Right kidney (tissue), 1 donor: ENCODE measurements at regions not wholly inside any gene's neighbourhood (a gene's known extent, or its start where the extent isn't known, plus 50 kb on each side); places are given as distances from the start of the nearest gene placed in this dataset.
"Not testable (repeated sequence)": the region's sequence is repeated elsewhere in the genome, so short reads cannot be mapped to it uniquely, and the experiment has no call there.

Experiments
- DNase-seq: peaks from one replicate; pipeline ENCODE4 v3.0.0-alpha.2; 2016

DNA sequence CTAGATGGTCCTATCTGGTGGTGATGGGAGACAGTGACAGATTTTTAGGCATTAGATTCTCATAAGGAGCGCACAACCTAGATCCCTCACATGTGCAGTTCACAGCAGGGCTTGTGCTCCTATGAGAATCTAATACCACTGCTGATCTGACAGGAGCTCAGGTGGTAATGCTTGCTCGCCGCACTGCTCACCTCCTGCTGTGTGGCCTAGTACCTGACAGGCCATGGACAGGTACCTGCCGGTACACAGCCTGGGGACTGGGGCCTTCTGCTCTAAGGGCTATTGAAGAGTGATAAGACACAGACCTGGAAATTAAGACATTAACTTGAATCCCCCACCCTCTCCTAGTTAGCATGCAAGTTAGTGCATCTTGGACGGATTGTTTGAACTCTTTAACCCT is 64.4 kb downstream of the KLRB1 start:
- not testable (repeated sequence) for DNase-seq

DNA sequence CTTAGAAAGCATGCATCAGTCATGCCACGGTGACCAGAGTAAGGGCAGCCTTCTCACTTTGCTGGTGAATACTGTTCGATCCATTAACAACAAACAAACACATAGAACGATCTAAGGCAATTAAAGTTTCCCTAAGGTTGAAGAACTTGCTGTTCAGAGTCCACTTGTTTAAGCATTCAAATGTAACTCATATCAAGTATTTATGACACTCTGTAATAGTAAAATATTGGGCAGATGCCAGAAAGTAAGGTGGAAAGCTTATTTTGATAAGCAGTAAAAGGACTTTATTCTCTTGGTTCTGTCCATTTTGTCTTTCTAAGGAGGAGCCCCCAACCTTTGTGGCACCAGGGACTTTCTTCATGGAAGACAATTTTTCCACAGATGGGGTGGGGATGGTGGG is 64.9 kb downstream of the KLRB1 start:
- DNase-seq, result not testable (repeated sequence)

DNA sequence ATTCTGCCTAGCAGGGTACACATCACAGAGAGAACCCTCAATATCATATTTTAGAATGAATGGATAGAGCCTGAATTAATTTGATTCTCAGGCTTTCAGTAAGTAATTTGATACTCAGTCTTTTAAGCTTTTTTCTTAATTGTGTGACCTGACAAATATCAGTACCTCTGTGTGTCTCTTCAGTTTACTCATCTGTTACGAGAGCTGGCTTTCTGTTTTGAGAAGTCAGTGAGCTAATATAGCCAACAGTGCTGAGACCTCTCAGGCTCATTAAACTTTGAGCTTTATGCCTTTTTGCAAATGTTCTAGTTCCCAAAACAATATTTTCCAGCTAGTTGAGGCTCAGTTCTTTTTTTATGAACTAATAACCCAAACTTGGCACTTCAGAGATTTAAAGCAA is 91.8 kb downstream of the KLRB1 start:
- not testable (repeated sequence) for DNase-seq

DNA sequence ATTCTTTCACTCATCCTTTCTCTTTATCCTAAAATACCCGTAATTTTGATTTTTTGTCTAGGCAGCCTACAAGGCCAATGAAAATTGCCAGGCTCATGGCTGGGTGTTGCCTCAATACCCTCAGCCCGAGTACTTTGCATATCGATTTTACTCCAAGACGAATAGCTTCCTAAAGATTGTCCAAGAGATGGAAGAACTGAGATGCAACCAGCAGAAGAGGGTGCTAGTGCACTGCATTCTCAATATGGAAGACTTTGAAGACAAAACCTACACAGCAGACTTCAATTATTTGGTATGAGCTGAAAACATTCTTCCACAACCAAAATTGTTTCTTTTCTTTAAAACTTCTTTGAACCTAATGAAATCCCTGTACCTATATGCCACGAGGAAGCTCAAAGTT is 95.0 kb downstream of the KLRB1 start:
- DNase-seq, result not testable (repeated sequence)

DNA sequence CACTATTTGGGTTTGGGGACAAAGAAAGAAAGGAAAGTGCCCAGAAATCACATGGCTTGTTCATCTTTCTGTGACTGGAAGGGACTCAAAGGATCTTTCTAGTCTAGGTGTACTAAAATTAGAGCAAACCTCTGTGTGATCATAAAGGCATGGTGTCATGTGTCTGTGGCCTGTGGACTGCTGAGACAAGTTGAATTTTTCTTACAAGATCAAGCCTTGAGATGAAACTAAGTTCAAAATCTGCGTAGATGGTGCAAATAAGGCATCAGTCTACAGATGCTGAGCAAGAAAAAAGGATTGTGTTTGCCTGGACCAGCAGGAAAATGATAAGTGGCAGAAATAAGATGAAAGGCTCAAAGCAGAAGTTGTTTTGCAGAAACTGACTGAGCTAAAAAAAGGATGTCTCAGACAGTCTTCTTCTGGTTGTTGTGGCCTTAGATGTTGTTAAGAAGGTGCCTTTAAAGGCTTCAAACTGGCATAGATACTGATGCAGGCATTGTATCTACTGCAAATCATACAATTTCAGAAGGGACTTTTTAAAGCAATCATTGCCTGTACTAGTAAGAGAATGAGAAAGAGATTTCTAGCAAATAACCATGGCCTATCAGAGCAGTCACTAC is 97.2 kb downstream of the KLRB1 start:
- DNase-seq, result not testable (repeated sequence)

DNA sequence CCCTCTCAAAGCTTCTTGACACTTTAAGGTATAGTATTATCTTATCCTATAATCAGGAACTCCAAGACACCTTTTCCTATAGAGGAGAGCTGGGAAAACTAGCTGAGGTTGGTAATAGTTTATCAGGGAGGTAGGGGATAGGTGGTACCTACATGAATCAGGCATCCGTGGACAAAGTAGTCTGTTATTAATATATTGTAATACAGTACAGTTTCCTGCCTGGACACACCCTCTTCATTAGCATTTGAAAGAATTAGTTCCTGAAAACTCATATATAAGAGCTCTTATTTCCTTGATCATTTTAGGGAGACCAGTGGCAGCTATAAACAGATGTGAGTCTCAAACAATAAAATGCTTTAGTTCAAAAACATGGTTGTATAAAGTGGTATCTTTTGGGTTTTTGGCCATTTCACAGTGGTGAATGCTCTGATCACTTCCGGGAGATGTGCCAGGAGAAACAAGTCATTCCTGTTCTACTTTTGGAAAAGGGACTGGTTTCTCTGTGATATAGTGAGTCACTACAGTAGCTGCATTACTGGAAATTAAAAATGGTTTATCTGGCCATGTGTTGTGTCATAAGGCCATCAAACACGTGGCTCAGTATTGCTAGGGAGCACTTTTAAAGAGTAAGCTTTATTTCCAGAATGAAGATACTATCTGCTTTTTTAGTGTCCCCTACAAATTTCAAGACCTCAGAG is 98.1 kb downstream of the KLRB1 start:
- DNase-seq, result no peak

DNA sequence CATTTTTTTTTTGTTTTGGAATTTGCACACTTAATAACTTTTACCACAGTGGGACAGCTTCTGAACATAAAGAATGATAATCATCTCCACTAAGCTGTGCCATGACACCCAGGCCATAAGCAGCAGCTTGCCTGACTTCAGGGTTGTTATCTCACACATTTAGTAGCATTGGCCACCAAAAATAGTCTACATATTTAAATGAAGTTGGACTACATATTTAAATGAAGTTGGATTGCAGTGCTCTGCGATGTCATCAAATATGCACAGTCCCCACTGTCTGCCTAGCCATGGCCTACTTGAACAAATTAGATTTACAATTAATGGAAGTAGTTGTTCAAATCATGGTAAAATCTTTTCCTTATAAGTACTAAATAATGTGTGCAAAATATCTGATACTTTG is 101.0 kb downstream of the KLRB1 start:
- no peak for DNase-seq

DNA sequence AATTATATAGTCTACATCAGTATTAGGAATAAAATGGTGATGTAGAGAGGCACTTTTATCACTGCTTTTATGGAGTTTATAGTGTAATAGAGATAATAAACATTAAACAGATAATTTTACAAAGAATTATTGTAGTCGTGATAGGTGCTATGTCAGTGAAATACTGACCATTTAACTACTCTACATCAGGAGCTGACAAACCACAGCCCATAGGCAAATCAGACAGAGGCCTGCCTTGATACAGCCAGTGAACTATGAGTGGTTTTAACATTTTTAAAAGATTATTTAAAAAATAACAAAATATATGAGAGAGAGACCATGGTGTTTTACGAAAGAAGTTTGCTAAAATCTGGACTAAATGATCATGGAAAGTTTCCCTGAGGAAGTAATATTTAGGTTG is 104.3 kb downstream of the KLRB1 start:
- DNase-seq, result not testable (repeated sequence)

DNA sequence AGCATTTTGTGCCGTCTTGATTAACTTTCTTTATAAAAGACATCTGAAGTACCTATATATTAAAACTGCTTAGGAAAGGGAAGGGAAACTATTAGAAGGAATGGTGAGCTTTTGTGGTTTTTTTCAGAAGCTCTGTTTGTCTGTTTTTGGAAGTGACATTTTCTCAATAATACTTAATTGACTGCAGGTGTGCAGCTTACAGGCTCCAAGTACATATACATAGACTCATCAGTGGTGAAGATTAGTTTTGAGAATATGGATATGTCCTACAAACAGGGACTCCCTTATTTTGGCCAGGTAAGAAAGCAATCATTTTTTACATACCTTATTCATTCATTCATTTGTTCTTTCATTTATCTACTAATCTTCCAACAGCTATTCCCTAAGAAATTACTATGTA is 104.9 kb downstream of the KLRB1 start:
- DNase-seq, result not testable (repeated sequence)

DNA sequence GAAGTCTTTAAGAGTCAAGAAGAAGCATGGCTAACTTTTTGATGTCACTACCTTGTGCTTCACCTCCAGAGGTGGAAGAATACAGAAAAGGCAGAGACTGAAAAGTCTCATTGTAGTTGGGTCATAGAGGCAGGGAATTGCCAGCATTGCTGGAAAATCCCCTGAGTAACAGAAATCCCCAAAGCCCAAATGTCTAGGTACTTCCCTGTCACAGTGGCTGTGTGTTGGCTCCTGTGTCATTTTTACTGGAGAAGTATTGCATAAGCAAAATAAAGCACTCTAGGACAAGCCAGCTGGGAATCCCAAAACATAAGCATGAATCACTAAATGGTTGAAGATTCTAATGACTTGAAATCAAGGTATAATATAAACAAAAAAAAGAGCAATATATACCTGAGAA is 114.4 kb downstream of the KLRB1 start:
- DNase-seq, result not testable (repeated sequence)

DNA sequence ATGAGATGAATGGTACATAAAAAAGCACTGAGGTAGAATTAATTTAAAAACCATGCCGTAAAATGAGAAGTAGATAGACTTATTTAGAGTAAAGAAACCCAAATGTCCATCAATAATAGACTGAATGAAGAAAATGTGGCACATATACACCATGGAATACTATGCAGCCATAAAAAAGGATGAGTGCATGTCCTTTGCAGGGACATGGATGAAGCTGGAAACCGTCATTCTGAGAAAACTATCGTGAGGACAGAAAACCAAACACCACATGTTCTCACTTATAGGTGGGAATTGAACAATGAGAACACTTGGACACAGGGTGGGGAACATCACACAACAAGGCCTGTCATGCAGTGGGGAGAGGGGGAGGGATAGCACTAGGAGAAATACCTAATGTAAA is 126.4 kb downstream of the KLRB1 start:
- DNase-seq, result not testable (repeated sequence)

DNA sequence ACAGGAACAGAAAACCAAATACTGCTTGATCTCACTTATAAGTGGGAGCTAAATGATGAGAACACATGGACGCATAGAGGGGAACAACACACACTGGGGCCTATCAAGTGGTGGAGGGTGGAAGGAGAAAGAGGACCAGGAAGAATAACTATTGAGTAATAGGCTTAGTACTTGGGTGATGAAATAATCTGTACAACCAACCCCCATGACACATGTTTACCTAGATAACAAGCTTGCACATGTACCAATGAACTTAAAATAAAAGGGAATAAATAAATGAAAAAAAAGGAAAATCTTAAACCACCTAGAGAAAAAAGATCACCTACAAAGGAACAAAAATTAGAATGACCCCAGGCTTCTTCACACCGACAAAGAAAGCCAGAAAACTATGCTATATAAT is 133.5 kb downstream of the KLRB1 start:
- DNase-seq, result not testable (repeated sequence)

DNA sequence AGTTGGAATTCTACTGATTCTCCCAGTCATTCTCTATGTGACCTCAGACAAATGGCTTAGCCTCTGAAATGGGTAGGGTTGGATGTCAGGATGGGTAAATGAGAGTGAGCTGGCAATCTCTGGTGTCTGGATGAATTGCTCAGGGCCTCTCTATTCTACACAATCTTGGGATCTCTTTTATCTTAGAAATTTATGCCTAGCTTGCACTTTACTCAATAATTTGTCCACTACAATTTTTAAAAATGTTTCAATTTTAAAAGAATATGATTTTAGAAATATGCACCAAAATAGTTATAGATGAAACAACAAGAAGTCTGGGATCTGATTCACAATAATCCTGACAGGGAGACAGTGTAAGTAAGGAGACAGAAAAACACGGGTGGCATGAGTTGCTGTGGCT is 134.1 kb downstream of the KLRB1 start:
- DNase-seq, result not testable (repeated sequence)

DNA sequence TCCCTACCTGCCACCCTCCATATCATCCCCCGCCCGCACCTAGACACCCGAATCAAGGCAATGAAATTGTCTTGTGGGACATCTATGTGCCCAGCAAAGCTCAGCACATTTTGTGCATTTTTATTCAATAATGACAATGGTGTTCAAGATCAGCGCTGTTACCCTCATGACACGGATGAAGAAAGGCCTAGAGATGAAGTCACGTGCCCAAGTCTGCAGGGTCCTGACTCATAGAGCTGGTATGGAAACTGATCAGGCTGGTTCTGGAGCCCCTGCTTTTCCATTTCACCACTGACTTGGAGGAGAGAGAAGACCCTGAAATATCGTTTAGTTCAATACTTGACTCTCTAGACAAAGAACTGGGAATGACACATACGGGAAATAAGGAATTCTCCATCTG is 136.2 kb downstream of the KLRB1 start:
- not testable (repeated sequence) for DNase-seq

DNA sequence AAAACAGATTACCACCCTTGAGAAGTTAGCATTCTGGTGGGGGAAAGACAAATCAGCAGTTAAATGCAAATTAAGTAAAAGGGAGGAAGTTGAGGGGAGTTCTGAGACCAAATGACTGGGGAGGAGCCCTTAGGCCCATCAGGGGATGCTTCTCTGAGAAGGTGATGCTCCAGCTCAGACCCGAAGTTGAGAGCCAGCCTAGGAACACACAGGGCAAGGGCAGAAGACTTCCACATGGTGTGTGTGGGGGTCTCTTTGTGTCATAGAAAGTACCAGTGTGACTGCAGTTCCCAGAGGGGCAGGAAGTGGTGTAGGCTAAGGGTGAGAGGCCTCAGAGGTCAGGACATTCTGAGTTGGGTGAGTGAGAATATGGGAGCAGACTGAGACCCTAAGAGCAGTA is 137.3 kb downstream of the KLRB1 start:
- DNase-seq, result not testable (repeated sequence)

DNA sequence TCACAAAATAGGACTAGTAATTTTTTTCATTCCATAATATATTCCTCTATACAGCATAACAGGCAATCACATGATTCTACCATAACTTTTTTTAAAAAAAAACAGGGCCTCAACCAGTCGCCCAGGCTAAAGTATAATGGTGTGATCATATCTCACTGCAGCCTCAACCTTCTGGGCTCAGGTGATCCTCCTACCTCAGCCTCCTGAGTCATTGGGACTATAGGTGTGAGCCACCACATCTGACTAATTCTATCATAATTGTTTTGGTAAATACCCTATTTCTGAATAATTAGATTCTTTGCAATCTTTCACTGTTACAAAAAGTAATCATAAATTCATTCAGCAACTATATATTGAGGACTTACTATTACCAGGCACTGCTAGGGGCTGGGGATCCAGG is 137.8 kb downstream of the KLRB1 start:
- DNase-seq, result not testable (repeated sequence)

DNA sequence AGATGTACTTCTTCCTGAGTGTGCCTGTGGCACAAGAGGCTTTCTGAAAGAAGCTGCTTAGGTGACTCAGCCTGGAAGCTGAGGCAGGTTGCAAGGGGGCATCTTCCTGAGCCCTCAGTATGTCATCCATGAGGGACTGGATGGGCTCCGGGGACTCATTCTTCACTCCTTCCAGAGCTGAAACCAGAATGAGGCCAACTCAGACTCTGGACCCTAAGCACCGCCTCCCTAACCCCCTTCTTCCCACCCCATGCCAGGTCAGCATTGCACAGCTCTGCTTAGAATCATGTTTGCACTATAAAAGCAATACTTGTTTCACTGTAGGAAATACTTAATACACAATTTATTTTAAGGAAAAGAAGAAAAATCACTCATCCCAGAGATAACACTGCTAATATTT is 138.3 kb downstream of the KLRB1 start:
- not testable (repeated sequence) for DNase-seq

DNA sequence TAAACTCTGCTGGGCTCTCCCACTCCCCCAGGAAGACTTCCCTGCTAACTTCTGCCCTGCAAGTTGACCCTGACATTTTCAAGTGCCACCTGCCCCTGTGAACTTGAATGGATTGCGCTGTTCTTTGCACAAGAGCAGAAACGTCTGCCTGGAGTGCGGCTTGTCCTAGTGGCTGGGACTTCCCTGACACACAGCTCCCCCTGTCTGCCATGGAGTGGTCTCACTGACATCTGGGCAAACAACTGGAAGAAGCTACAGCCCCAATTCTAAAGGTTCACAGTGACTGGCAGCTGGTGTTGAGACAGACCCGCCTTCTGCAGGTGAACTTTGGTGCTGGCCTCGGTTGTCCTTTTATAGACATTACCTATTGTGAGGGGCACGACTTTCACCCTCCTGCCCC is 138.7 kb downstream of the KLRB1 start:
- DNase-seq, result not testable (repeated sequence)

DNA sequence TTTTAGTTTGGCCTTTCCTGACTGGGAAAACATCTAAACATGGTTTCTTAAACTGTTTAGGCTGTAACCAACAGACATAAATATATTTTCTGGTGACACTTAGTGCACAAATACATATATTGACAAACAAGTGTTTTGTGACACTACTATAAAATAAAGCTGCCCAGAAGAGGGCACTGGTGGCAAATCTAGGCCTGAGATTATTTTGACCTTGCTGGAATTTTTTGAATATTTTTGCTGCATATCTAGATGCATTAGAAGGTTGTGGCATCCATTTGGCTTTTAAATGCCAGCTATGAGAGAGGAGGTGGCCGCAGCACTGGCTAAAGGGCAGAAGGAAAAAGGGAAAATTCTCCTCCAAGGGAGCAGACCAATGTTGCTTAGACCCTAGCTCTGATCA is 139.6 kb downstream of the KLRB1 start:
- not testable (repeated sequence) for DNase-seq

DNA sequence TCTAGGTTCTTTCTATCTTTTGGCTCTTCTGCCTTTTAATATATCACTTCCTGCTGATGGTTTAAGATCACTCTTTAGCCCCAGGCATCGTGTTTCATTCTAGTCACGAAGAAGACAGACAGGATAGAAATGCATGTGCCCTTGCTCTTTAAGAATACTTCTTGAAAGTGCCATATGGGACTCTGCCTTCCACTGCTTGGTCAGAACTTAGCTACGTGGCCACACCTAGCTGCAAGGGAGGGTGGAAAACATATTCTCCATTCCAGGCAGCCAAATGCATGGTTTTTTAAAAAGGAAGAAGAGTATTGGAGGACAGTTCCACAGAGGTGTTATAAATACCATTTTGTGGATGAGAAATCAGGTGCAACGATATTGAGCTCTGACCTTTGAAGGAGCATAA is 143.3 kb downstream of the KLRB1 start:
- DNase-seq, result no peak

DNA sequence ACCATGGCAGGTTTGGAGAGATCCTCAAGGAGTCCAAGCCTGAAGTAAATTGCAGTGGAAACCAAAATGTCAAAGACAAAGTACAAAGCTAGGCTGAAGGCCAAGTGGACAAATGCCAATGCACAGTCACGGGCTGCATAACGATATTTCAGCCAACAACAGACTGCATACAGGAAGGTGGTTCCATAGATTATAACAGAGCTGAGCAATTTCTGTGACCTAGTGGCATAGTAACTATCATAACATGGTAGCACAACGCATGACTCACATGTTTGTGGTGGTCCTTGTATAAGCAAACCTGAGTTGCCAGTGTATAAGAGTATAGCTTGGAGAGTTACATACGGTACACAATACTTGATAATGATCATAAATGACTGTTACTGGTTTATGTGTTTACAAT is 152.2 kb downstream of the KLRB1 start:
- DNase-seq, result not testable (repeated sequence)

DNA sequence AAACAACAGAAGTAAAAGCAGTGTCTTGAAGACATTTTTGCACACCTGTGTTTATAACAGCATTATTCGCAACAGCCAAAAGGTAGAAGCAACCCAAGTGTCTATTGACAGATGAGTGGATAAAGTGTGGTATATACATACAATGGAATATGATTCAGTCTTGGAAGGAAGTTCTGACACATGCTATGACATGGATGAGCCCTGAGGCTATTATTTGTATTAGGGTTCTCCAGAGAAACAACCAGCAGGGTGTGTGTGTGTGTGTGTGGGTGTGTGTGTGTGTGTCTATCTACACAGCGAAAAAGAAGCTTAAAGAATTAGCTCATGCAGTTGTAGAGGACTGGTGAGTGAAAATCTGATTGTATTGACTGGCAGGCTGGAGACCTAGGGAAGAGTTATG is 153.7 kb downstream of the KLRB1 start:
- DNase-seq, result not testable (repeated sequence)

DNA sequence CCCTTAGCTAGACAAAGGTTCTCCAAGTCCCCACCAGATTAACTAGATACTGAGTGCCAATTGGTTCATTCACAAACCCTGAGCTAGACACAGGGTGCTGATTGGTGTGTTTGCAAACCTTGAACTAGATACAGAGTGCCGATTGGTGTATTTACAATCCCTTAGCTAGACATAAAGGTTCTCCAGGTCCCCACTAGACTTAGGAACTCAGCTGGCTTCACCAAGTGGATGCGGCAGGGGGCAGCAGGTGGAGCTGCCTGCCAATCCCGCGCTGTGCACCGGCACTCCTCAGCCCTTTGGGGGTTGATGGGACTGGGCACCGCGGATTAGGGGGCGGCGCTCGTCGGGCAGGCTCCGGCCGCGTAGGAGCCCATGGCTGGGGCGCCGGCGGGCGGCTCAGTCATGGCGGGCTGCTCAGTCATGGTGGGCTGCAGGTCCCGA is 157.6 kb downstream of the KLRB1 start:
- DNase-seq, result not testable (repeated sequence)

DNA sequence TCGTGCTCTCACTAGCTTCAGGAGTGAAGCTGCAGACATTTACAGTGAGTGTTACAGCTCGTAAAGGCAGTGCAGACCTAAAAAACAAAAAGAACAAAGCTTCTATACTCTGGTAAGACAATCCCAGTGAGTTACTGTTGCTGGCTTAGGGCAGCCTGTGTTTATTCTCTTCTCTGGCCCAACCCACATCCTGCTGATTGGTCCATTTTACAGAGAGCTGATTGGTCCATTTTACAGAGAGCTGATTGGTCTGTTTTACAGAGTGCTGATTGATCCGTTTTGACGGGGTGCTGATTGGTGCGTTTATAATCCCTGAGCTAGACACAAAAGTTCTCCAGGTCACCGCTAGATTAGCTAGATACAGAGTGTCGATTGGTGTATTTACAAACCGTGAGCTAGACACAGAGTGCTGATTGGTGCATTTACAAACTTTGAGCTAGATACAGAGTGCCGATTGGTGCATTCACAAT is 158.0 kb downstream of the KLRB1 start:
- DNase-seq, result not testable (repeated sequence)
